Stimulated activated CD8-positive, alpha-beta memory T cell treated with anti-CD3 and anti-CD28 coated beads, Interleukin-12 subunit alpha, Interleukin-12 subunit beta, amount 100 ng/mL, for 1 hour (primary cell): ENCODE measurements at regions not wholly inside any gene's neighbourhood (a gene's known extent, or its start where the extent isn't known, plus 50 kb on each side); places are given as distances from the start of the nearest gene placed in this dataset.

Experiments
- DNase-seq: peaks from one replicate; pipeline ENCODE4 v3.0.0-alpha.2; 2020; ENCODE audit warnings: low read depth

DNA sequence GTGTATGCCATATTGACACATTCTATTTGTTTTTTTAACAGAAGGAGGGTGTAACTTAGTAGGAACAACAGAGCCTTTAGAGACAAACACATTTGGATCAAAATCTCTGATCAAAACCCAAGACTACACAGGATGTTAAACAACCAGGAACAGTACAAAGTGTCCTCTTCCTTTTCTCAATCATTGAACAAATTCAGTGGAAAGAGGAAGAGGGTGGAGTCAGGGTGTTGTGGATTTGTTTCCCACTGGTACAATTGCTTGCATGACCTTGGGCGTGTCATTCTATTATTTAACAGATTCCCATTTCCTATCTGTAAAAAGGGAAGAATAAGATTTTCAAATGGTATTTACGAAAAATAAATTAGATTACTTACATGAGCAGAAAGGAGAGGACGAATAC lies 1162.8 kb upstream of the PRKX start:
- no peak for DNase-seq

GRCh38 chrX:4851534-4851933 lies 1138.1 kb upstream of the PRKX start:
- DNase-seq, result no peak

GRCh38 chrX:4850312-4850711 lies 1136.9 kb upstream of the PRKX start:
- DNase-seq, result no peak

- no peak for DNase-seq
Measured at GRCh38 chrX:4844376-4844775, 1130.9 kb upstream of the PRKX start.

DNA sequence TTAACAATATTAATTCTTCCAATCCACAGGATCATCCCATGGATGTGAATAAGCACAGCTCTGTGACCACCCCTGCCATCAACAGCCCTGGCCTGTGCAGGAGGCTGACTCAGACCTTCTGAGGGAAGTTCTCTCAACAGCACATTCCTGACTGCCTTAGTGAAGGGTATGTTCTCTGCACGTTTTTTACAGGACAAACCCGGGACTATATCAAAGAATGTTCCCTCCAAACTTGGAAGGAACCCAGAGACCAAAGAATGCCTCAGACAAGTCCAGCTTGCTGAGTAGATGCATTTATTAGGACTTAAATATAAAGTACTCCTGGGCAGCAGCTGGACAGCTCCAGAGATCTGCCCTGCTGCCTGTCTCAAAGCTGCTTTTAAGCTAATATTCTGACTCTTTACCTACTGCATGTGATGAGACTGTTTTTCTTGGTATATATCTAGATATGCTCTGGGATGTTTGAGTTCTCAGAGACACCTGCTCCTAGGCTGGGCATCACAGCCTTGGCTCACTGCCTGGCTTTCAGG lies 1127.8 kb upstream of the PRKX start:
- DNase-seq, result no peak

DNA sequence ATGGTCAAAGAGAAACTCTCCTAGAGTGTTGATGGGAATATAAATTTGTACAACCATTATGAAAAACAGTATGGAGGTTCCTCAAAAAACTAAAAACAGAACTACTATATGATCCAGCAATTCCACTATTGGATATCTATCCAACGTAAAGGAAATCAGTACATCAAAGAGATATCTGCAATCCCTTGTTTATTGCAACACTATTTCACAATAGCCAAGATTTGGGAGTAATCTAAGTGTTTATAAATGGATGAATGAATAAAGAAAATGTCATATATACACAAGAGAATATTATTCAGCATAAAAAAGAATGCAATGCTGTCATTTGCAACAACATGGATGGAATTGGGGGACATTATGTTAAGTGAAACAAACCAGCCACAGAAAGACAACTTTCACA lies 1118.1 kb upstream of the PRKX start:
- no peak for DNase-seq

GRCh38 chrX:4830880-4831557 lies 1117.6 kb upstream of the PRKX start:
- no peak for DNase-seq

- no peak for DNase-seq
Measured at GRCh38 chrX:4825550-4825949, 1112.1 kb upstream of the PRKX start.

DNA sequence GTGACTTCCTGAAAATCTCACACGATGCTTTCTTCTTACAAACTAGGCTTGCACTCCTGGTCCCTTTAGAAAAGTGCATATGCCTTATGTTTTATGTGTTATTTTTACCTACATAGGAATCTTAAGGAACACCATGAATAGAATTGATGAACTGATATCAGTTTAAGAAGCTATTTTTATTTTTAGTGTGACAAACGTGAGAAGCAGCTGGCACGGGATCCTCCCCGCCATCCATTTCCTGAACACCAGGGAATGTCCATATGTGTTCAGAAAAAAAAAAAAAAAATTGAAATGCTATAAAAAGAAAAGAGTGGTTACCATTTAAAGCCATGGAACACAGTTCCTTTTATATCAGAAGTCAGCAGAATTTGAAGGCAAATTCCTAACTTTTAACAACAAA lies 1096.1 kb upstream of the PRKX start:
- DNase-seq, result no peak

GRCh38 chrX:4805502-4805901 lies 1092.1 kb upstream of the PRKX start:
- DNase-seq, result no peak

DNA sequence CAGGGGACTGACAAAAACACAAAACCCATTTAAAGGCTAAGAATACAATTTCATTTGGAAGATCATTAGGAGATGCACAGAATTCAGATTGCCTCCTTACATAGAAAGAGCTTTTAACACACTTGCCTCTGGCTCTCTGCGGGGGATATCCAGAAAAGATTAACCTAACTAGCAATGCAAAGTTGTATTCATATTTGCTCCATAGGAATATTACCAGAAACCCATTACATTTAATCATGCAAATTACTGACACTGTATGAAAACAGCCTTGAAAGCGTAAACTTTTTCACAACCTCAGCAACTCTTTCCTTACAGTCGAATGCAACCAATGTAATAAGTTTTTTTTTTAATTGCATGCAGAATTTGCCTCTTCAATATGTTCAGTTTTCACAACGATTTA lies 1087.3 kb upstream of the PRKX start:
- no peak for DNase-seq

DNA sequence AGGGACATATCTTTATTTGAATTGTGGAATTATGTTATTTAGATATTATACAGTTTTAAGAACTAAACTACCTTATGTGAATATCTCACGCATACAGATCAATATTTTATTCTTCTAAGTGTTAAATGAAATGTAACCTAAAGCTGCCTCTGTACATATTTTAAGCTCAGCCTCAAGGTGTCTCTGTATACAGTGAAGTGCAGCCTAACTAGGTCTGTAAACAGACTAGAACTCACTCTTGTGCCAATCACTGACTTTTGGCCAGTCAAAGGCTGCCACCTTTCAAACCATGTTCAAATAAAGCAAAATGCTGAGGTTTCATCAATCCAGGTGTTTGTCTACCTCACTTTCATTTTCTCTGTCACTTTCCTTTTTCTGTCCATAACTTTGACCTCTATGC lies 1074.5 kb upstream of the PRKX start:
- DNase-seq, result no peak

DNA sequence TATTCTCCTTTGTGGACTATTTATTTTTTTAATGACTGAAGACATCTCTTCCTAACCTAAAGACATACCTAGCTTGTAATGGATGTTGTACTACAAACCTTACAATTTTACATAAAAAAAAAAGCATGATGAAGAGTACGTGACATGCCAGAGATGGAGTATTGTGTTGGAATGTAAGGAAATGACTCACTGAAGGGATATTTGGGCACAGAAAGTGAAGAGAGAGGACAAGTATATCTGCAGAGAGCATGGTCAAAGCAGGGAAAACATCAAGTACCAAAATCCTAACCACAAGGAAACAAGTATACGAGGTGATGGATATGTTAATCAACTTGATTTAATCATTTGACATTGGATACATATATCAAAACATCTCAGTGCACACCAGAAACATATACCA lies 1051.4 kb upstream of the PRKX start:
- no peak for DNase-seq

GRCh38 chrX:4762196-4762595 lies 1048.7 kb upstream of the PRKX start:
- no peak for DNase-seq

DNA sequence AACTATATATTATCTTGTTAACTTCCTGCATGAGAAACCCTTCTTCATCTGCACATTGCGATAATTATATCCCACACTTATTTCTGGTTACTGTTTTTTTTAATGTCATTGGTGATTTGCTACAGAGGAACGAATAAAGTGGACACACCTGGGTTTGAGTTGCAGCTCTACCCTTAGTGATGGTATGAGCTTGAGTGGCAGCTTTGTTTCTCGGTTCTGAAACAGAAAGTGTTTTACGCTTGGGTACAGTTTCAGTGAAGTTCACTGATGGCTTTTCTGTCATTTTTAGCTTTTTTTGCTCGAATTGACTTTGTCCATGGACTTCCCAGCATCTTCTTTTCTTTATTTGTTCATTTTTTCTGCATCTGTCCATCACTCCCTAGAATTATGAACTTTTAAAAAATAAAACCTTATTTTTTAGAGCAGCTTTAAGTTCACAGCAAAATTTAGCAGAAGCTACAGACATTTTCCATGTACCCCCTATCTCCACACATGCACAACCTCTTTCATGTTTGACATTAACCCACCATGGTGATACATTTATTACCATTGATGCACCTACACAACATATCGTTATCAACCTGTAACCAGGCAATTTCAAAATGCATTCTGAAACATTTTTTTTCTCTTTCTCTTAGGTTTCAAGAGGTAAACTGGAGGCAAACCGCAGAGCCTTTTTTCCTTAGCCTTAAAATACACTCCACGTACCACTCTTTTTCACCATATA lies 1041.6 kb upstream of the PRKX start:
- DNase-seq, result no peak

GRCh38 chrX:4741024-4741423 lies 1027.6 kb upstream of the PRKX start:
- no peak for DNase-seq

GRCh38 chrX:4735299-4735698 lies 1021.9 kb upstream of the PRKX start:
- no peak for DNase-seq

DNA sequence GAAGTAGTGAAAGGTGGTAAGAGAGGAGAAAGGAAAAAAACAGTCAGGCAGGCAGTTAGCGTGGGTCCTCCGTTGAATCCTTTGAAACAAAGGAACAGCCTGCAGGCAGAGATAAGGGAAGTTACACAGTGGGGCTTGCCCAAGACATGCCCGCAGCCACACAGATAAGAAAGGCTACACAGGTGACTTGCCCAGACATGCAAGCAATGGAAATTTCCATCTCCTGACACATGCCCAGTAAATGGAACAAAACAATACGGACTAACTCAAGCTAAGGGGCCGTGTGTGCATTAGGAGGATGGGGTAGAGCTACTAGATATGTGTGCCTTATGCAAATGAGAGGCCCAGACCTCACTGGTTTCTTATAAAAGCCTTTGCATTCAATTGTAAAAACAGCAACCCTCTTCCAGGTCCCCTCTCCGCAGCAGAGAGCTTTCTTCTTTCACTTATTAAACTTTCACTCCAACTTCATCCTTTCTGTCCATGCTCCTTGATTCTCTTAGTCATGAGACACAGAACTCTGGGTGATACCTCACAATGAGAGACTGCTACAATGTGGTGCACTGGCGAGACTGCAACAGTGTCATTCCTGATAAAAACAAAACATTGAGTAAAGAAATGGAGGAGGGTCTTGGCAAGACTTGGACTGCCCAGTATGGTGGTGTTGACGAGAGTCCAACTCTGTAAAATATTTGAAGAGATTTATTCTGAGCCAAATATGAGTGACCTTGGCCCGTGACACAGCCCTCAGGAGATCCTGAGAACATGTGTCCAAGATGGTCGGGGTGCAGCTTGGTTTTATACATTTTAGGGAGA lies 997.4 kb upstream of the PRKX start:
- DNase-seq, result no peak

DNA sequence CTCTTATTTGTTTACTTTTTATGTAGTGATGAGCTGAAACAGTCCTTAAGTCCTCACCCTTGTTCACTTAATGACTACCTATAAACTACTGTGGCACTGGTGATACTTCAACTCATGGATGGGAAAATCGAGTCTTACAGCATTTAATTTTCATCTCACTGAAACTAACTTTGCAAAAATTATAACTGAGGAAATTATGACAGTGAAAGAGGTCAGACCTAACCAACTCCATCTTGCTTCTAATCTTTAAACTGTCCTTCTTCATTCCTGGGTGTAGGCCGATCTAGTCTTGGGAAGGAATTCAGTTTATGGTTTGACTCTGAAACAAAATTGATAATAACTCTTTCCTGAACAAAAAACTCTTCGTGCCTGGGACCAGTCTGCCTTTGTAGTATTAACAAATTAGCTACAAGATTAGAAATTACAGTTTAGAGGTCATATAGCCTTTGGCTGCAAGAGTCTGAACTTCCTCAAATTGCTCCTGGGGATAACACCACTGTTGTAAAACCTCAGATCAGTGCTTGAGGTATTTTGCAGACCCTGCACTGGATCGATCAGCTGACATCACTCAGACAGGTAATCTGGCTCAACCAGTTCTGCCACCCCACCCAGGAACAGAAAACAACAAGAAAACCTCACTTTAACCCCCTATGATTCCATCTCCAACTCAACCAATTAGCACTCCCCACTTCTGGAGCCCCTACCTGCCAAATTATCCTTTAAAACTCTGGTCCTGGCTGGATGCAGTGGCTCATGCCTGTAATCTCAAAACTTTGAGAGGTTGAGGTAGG lies 995.7 kb upstream of the PRKX start:
- no peak for DNase-seq

DNA sequence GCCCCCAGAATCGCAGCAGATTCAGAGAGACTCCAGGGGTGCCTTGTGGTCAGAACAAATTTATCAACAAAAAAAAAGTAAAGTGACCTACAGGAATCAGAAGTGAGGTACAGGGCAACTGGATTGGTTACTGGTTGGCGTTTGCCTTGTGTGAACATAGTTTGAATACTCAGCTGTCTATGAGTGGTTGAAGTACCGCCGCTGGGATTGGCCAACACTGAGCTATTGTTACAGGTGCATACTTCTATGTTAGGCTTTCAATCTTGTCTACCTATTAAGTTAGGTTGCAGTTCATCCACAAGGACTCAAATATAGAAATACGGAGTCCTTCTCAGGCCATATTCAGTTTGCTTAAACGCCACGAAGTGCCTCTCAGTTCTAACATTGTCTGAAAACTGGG lies 993.5 kb upstream of the PRKX start:
- no peak for DNase-seq

DNA sequence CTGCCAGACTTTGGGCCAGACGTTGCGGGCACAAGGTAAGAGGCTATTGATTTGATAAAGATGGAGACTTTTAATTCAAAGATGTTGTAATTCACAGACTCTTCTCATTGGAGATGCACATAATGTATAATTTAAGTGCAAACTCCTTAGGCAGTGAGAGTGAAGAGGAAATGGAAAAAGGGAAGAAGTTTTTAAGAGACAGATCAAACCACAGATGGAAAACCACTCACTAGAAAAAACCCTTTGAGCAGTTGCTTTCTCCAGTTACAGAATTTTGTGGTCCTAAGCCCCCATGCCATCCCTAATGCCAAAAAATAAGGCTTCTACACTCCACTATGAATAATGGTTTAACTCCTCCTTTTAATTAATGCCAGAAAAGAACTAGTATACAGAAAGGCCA lies 977.1 kb upstream of the PRKX start:
- no peak for DNase-seq

- no peak for DNase-seq
Measured at GRCh38 chrX:4682636-4683035, 969.2 kb upstream of the PRKX start.
